HEK293 (cell line): ENCODE measurements at regions not wholly inside any gene's neighbourhood (a gene's known extent, or its start where the extent isn't known, plus 50 kb on each side); places are given as distances from the start of the nearest gene placed in this dataset.

Experiments used
- CTCF ChIA-PET: fragments of 350-600 bp; formaldehyde crosslinking; extraction: SDS; loops from one replicate; lab custom pipeline; 2021; ENCODE audit warnings: antibody characterized with exemption; lab: Yijun Ruan, JAX
- POLR2A ChIA-PET: fragments of 300-600 bp; formaldehyde crosslinking; extraction: SDS; loops from one replicate; lab custom pipeline; 2020; ENCODE audit warnings: antibody characterized with exemption, inconsistent platforms; lab: Yijun Ruan, JAX
- H3K27ac ChIP-seq: fragments of 200-500 bp; sonication (Bioruptor generic); 2 replicates; pipeline ENCODE4 v1.5.1; 2014; ENCODE audit warnings: low read depth, low read length, control low read depth, inconsistent platforms; ENCODE audit errors: extremely low read depth
- H3K36me3 ChIP-seq, 2 experiments: fragments of 200-500 bp in 1 of 2; sonication (Bioruptor generic) in 1 of 2; 1 replicate in 1 of 2; 2 replicates in 1 of 2; pipeline ENCODE4 v1.5.1; 2014 to 2017; ENCODE audit warnings: inconsistent platforms in 2 of 2, low read length in 2 of 2; ENCODE audit not compliant: control insufficient read depth in 2 of 2, insufficient read depth in 1 of 2
- H3K4me1 ChIP-seq: fragments of 200-500 bp; sonication (Bioruptor generic); 2 replicates; pipeline ENCODE4 v1.5.1; 2014; ENCODE audit warnings: mild to moderate bottlenecking, low read length, inconsistent platforms; ENCODE audit not compliant: control insufficient read depth, insufficient read depth
- H3K4me3 ChIP-seq: 2 replicates; pipeline ENCODE4 v1.5.1; 2011; ENCODE audit warnings: low read depth, mild to moderate bottlenecking, control low read depth, low read length, moderate library complexity
- H3K9me3 ChIP-seq: fragments of 200-500 bp; sonication (Bioruptor generic); 2 replicates; pipeline ENCODE4 v1.5.1; 2014; ENCODE audit warnings: low read depth, low read length, inconsistent platforms; ENCODE audit not compliant: control insufficient read depth, insufficient read depth
- BCL11A ChIP-seq: fragments of 450-650 bp; formaldehyde crosslinking; IDR thresholded peaks from 2 replicates; pipeline ENCODE4 v1.5.1; 2016; ENCODE audit warnings: low read depth, missing biosample characterization, missing genetic modification characterization
- GFI1B ChIP-seq: fragments of 450-650 bp; formaldehyde crosslinking; IDR thresholded peaks from 2 replicates; pipeline ENCODE4 v1.5.1; 2016; ENCODE audit warnings: missing biosample characterization, missing genetic modification characterization
- KLF1 ChIP-seq: fragments of 450-650 bp; formaldehyde crosslinking; IDR thresholded peaks from 2 replicates; pipeline ENCODE4 v1.5.1; 2016; ENCODE audit warnings: missing biosample characterization, missing genetic modification characterization
- PRDM2 ChIP-seq: fragments of 450-650 bp; formaldehyde crosslinking; IDR thresholded peaks from 2 replicates; pipeline ENCODE4 v1.5.1; 2016; ENCODE audit warnings: missing biosample characterization, missing genetic modification characterization, borderline replicate concordance
- SP7 ChIP-seq: fragments of 450-650 bp; formaldehyde crosslinking; IDR thresholded peaks from 2 replicates; pipeline ENCODE4 v1.5.1; 2016; ENCODE audit warnings: missing biosample characterization, missing genetic modification characterization
- ZBTB1 ChIP-seq: fragments of 450-650 bp; formaldehyde crosslinking; IDR thresholded peaks from 2 replicates; pipeline ENCODE4 v1.5.1; 2016; ENCODE audit warnings: missing biosample characterization, missing genetic modification characterization
- ZBTB17 ChIP-seq: fragments of 450-650 bp; formaldehyde crosslinking; IDR thresholded peaks from 2 replicates; pipeline ENCODE4 v1.5.1; 2016; ENCODE audit warnings: missing biosample characterization, missing genetic modification characterization
- ZFP3 ChIP-seq: fragments of 450-650 bp; formaldehyde crosslinking; IDR thresholded peaks from 2 replicates; pipeline ENCODE4 v1.5.1; 2016; ENCODE audit warnings: low read depth, missing biosample characterization, missing genetic modification characterization
- ZNF221 ChIP-seq: fragments of 450-650 bp; formaldehyde crosslinking; IDR thresholded peaks from 2 replicates; pipeline ENCODE4 v1.5.1; 2017; ENCODE audit warnings: missing biosample characterization, missing genetic modification characterization, borderline replicate concordance
- ZNF548 ChIP-seq: fragments of 450-650 bp; formaldehyde crosslinking; IDR thresholded peaks from 2 replicates; pipeline ENCODE4 v1.5.1; 2016; ENCODE audit warnings: missing biosample characterization, missing genetic modification characterization
- ZNF555 ChIP-seq: fragments of 450-650 bp; formaldehyde crosslinking; conservative IDR thresholded peaks from 2 replicates; pipeline ENCODE4 v1.5.1; 2017; ENCODE audit warnings: missing biosample characterization, mild to moderate bottlenecking, missing genetic modification characterization, inconsistent platforms
- ZNF585B ChIP-seq: fragments of 450-650 bp; formaldehyde crosslinking; IDR thresholded peaks from 2 replicates; pipeline ENCODE4 v1.5.1; 2016; ENCODE audit warnings: missing biosample characterization, missing genetic modification characterization
- ZNF600 ChIP-seq: fragments of 450-650 bp; formaldehyde crosslinking; IDR thresholded peaks from 2 replicates; pipeline ENCODE4 v1.5.1; 2016; ENCODE audit warnings: missing biosample characterization, missing genetic modification characterization
- ZNF624 ChIP-seq: fragments of 450-650 bp; formaldehyde crosslinking; IDR thresholded peaks from 2 replicates; pipeline ENCODE4 v1.5.1; 2017; ENCODE audit warnings: missing biosample characterization, missing genetic modification characterization
- ZNF654 ChIP-seq: fragments of 450-650 bp; formaldehyde crosslinking; IDR thresholded peaks from 2 replicates; pipeline ENCODE4 v1.5.1; 2016; ENCODE audit warnings: low read depth, missing biosample characterization, missing genetic modification characterization
- ZNF776 ChIP-seq: fragments of 450-650 bp; formaldehyde crosslinking; IDR thresholded peaks from 2 replicates; pipeline ENCODE4 v1.5.0; 2017; ENCODE audit warnings: missing biosample characterization, missing genetic modification characterization, borderline replicate concordance
- ZSCAN16 ChIP-seq: fragments of 450-650 bp; formaldehyde crosslinking; IDR thresholded peaks from 2 replicates; pipeline ENCODE4 v1.5.1; 2016; ENCODE audit warnings: missing biosample characterization, missing genetic modification characterization
- TF ChIP-seq, protein P1 (sequence below): fragments of 450-650 bp; formaldehyde crosslinking; IDR thresholded peaks from 2 replicates; pipeline ENCODE4 v1.5.1; 2016; ENCODE audit warnings: missing biosample characterization, missing genetic modification characterization
- TF ChIP-seq, protein P2 (sequence below): fragments of 450-650 bp; formaldehyde crosslinking; IDR thresholded peaks from 2 replicates; pipeline ENCODE4 v1.5.1; 2017; ENCODE audit warnings: missing biosample characterization, missing genetic modification characterization

DNA sequence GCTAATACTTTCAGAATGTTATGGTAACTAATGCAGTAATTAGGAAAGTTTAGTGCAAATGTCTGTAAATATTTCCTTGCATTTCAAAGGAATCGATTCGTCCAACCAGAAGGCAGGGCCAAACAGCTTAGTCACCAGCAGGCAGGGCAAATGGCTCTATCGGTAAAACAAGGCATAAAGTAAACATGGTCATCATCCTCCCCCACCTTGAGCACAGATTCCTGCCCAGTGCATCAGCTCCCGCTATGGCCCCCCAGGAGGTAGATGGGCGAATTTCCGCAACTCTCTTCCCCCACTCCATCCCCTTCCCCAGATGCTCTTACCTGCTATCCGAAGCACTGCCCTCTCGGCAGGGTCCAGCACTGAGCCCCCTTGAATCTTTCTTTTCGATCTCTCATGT lies 103.8 kb upstream of the BEND6 start:
- CTCF ChIA-PET: interaction anchor here (0.6 to 6.0 kb wide), 43 partner anchors 10 to 495 kb away, joined by 3 to 111 read pairs (median 5); partner anchors contain the start of gene DST
- POLR2A ChIA-PET: interaction anchor here (0.7 to 1.1 kb wide), 2 partner anchors 48 to 213 kb away, joined by 3 read pairs; no protein-coding TSS in a partner anchor
- Histone ChIP-seq H3K9me3 (no peaks in the 10 kb centered on the region), H3K4me1 (peaks cover 18% of the 10 kb centered on the region), H3K4me3 (peak overlapping the region; percentile 43), H3K36me3 (no peaks in the 10 kb centered on the region), H3K27ac (no peak overlapping the region)
- no peak for TF ChIP-seq KLF1 (tag by site-specific recombination)
- TF ChIP-seq ZNF548 (tag by site-specific recombination): no peak

DNA sequence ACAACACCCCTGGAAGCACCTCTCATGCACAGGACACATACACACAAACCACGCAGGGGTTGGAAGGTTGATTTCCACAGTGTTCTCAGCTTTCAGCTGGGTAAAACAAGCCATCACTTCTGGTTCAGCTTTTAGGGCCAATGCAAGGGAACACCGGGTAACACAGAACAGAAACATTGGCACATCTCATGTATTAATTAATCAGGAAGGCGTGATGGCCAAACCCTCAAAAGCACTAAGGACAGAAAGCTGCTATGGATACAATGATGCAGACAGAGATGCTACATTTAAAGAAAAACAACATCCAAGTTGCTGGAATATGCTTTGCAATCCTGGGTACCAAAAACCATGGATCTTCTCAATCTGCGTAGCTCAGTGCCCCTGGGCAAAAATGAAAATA lies 104.3 kb upstream of the BEND6 start:
- Histone ChIP-seq H3K36me3 (no peaks in the 10 kb centered on the region), H3K4me1 (peaks cover 18% of the 10 kb centered on the region), H3K27ac (no peak overlapping the region), H3K4me3 (no peak overlapping the region), H3K9me3 (no peaks in the 10 kb centered on the region)
- ChIA-PET POLR2A (interaction anchor here (0.7 to 1.1 kb wide), 2 partner anchors 48 to 213 kb away, joined by 3 read pairs; no protein-coding TSS in a partner anchor), CTCF (interaction anchor here (0.6 to 6.0 kb wide), 33 partner anchors 9 to 494 kb away, joined by 3 to 111 read pairs (median 6); partner anchors contain the start of gene DST)
- TF ChIP-seq GFI1B (tag by site-specific recombination): no peak
- TF ChIP-seq ZNF600 (tag by site-specific recombination): peak; percentile 22; the same call in 1 of the 2 replicates

DNA sequence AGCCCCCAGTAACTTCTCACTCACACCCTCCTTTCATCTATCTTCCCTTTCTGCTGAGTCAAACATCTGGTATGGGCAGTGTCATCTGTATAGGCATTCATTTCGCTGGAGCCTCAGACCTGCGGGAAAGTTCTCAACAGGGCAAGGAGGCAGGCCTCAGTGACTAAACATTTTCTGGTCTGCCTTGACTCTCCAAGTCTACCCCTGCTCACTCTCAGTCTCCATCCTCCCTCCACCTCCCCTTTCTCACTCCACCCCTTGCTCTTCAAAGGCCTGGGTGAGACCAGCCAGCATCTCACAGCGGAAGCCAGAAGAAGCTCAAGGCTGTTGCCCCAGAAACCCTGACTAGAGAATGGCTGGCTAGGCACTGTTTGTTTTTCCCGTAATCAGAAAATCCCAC lies 105.0 kb upstream of the BEND6 start:
- H3K4me3 ChIP-seq: no peak overlapping the region
- ChIA-PET POLR2A (no interaction called here), CTCF (interaction anchor here (0.6 to 6.0 kb wide), 13 partner anchors 12 to 1572 kb away, joined by 3 to 111 read pairs (median 7); no protein-coding TSS in a partner anchor)
- no peak overlapping the region for H3K27ac ChIP-seq
- peaks cover 18% of the 10 kb centered on the region for H3K4me1 ChIP-seq
- no peaks in the 10 kb centered on the region for H3K36me3 ChIP-seq
- H3K9me3 ChIP-seq: no peaks in the 10 kb centered on the region
- no peak for TF ChIP-seq PRDM2
- TF ChIP-seq ZSCAN16 (tag by site-specific recombination): no peak
- no peak for TF ChIP-seq ZFP3 (tag by site-specific recombination)
- no peak for TF ChIP-seq ZNF776
- TF ChIP-seq ZNF624 (tag by site-specific recombination): no peak
- no peak for TF ChIP-seq SP7 (tag by site-specific recombination)
- TF ChIP-seq, protein P1, sequence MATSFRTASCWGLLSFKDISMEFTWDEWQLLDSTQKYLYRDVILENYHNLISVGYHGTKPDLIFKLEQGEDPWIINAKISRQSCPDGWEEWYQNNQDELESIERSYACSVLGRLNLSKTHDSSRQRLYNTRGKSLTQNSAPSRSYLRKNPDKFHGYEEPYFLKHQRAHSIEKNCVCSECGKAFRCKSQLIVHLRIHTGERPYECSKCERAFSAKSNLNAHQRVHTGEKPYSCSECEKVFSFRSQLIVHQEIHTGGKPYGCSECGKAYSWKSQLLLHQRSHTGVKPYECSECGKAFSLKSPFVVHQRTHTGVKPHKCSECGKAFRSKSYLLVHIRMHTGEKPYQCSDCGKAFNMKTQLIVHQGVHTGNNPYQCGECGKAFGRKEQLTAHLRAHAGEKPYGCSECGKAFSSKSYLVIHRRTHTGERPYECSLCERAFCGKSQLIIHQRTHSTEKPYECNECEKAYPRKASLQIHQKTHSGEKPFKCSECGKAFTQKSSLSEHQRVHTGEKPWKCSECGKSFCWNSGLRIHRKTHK: no peak
- no peak for TF ChIP-seq BCL11A (tag by site-specific recombination)
- no peak for TF ChIP-seq ZNF555
- no peak for TF ChIP-seq ZNF585B (tag by site-specific recombination)
- no peak for TF ChIP-seq ZNF654
- TF ChIP-seq ZBTB17: no peak
- TF ChIP-seq ZBTB1 (tag by site-specific recombination): no peak
- TF ChIP-seq, protein P2, sequence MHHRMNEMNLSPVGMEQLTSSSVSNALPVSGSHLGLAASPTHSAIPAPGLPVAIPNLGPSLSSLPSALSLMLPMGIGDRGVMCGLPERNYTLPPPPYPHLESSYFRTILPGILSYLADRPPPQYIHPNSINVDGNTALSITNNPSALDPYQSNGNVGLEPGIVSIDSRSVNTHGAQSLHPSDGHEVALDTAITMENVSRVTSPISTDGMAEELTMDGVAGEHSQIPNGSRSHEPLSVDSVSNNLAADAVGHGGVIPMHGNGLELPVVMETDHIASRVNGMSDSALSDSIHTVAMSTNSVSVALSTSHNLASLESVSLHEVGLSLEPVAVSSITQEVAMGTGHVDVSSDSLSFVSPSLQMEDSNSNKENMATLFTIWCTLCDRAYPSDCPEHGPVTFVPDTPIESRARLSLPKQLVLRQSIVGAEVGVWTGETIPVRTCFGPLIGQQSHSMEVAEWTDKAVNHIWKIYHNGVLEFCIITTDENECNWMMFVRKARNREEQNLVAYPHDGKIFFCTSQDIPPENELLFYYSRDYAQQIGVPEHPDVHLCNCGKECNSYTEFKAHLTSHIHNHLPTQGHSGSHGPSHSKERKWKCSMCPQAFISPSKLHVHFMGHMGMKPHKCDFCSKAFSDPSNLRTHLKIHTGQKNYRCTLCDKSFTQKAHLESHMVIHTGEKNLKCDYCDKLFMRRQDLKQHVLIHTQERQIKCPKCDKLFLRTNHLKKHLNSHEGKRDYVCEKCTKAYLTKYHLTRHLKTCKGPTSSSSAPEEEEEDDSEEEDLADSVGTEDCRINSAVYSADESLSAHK: no peak
- TF ChIP-seq ZNF221 (tag by site-specific recombination): no peak
- no peak for TF ChIP-seq KLF1 (tag by site-specific recombination)
